Peyer's patch (tissue), 4 donors: ENCODE measurements at regions not wholly inside any gene's neighbourhood (a gene's known extent, or its start where the extent isn't known, plus 50 kb on each side); places are given as distances from the start of the nearest gene placed in this dataset.

ENCODE experiments used
- DNase-seq, 3 donors: peaks; one replicate each; pipeline ENCODE4 v3.0.0-alpha.2; 2017 to 2019
- H3K27ac ChIP-seq, 4 donors: fragments of 200-600 bp; sonication (generic); one replicate each; pipeline ENCODE4 v1.5.1; 2016 to 2019
- H3K27me3 ChIP-seq, 2 donors: fragments of 200-600 bp; sonication (generic); one replicate each; pipeline ENCODE4 v1.5.1; 2019
- H3K36me3 ChIP-seq, 3 donors: fragments of 200-600 bp; sonication (generic); one replicate each; pipeline ENCODE4 v1.5.1; 2016 to 2019
- H3K4me1 ChIP-seq, 4 donors: fragments of 200-600 bp; sonication (generic); one replicate each; pipeline ENCODE4 v1.5.1; 2016 to 2019
- H3K4me3 ChIP-seq, 4 donors: fragments of 200-600 bp; sonication (generic); 1 replicate in 3 of 4; 2 replicates in 1 of 4; pipeline ENCODE4 v1.5.1; 2016 to 2019; ENCODE audit warnings: mild to moderate bottlenecking in 1 of 4
- H3K9me3 ChIP-seq, 4 donors: fragments of 200-600 bp; sonication (generic); one replicate each; pipeline ENCODE4 v1.5.1; 2016 to 2019; ENCODE audit warnings: mild to moderate bottlenecking in 1 of 4
- POLR2A ChIP-seq, 2 donors: fragments of 450-650 bp; IDR thresholded peaks; one replicate each; pipeline ENCODE4 v1.5.1; 2017; ENCODE audit warnings: antibody characterized with exemption in 2 of 2, mild to moderate bottlenecking in 2 of 2, moderate library complexity in 2 of 2
- TF ChIP-seq, protein P1 (sequence below), 6 experiments: fragments of 450-650 bp in 4 of 6; fragments of 200-600 bp in 2 of 6; sonication (generic) in 1 of 6; IDR thresholded peaks; one replicate each; pipeline ENCODE4 v1.5.1; 2017 to 2019; ENCODE audit warnings: antibody characterized with exemption in 6 of 6, mild to moderate bottlenecking in 3 of 6, moderate library complexity in 1 of 6

DNA sequence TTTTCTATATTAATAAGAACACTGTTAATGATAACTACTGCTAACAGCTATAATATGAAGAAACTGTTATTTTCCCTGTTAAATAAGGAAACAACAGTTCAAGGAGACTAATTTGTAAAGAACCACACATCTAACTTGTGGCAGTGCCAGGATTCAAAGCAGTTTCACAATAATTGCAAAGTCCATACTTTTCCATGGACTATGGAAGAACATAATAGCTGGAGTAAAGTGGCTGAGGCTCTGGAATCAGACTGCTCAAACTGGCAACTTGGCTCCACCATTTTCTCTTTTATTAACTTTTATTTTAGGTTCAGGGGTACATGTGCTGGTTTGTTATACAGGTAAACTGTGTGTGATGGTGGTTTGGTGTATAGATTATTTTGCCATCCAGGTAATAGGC is 393.7 kb upstream of the CPEB2 start:
- Histone ChIP-seq H3K27me3 (no peaks in the 10 kb centered on the region), H3K36me3 (no peaks in the 10 kb centered on the region), H3K9me3 (no peaks in the 10 kb centered on the region), H3K4me3 (no peak overlapping the region), H3K4me1 (no peaks in the 10 kb centered on the region), H3K27ac (no peak overlapping the region)
- DNase-seq, result no peak
- TF ChIP-seq POLR2A (IDR thresholded peaks at IDR 0.05), result no peak

DNA sequence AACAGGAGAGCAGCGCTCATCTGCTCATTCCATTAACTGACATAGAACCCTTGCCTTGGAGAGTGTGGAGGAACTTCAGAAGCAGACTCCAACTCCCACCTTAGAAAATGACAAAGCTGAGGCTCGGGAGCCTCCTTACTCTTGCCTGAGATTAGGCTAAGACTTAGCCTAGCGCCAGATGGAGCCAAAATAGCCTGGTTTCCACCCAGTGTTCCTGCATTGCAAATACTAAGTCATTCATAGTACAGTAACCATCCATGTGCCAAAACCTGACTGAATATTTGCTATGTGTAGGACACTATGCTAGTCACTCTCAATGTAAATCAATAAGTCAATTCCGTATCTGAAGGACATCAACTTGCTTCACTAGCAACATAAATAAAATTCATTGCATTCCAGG is 387.4 kb upstream of the CPEB2 start:
- H3K27ac ChIP-seq, result no peak overlapping the region
- no peak for DNase-seq
- no peaks in the 10 kb centered on the region for H3K27me3 ChIP-seq
- no peak overlapping the region for H3K4me3 ChIP-seq
- H3K4me1 ChIP-seq, result no peaks in the 10 kb centered on the region
- TF ChIP-seq POLR2A (IDR thresholded peaks at IDR 0.05), result no peak
- TF ChIP-seq, protein P1, sequence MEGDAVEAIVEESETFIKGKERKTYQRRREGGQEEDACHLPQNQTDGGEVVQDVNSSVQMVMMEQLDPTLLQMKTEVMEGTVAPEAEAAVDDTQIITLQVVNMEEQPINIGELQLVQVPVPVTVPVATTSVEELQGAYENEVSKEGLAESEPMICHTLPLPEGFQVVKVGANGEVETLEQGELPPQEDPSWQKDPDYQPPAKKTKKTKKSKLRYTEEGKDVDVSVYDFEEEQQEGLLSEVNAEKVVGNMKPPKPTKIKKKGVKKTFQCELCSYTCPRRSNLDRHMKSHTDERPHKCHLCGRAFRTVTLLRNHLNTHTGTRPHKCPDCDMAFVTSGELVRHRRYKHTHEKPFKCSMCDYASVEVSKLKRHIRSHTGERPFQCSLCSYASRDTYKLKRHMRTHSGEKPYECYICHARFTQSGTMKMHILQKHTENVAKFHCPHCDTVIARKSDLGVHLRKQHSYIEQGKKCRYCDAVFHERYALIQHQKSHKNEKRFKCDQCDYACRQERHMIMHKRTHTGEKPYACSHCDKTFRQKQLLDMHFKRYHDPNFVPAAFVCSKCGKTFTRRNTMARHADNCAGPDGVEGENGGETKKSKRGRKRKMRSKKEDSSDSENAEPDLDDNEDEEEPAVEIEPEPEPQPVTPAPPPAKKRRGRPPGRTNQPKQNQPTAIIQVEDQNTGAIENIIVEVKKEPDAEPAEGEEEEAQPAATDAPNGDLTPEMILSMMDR (IDR thresholded peaks at IDR 0.05), result no peak
- no peaks in the 10 kb centered on the region for H3K36me3 ChIP-seq
- no peaks in the 10 kb centered on the region for H3K9me3 ChIP-seq

DNA sequence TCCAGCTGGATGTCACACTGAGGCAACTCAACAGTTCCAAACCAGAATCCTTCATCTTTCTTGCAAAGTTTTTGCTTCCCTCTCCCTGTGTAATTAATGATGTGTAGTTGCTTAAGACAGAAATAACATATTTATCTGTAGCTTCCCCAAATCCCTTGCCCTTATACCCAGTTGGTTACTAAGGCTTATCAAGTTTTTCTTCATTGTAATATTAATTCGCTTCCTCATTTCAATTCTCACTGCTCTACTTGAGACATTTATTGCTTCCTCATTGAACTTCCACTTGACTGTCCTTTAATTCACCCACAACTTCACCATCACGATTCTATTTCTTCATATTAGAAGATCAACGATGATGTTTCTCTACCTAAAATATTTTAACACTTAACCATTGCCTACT is 386.6 kb upstream of the CPEB2 start:
- no peak for TF ChIP-seq POLR2A (IDR thresholded peaks at IDR 0.05)
- TF ChIP-seq, protein P1 (IDR thresholded peaks at IDR 0.05), result no peak
- DNase-seq, result no peak
- no peak overlapping the region for H3K4me3 ChIP-seq
- H3K9me3 ChIP-seq, result no peaks in the 10 kb centered on the region
- H3K27ac ChIP-seq, result no peak overlapping the region
- no peaks in the 10 kb centered on the region for H3K36me3 ChIP-seq
- H3K27me3 ChIP-seq, result no peaks in the 10 kb centered on the region
- no peaks in the 10 kb centered on the region for H3K4me1 ChIP-seq

DNA sequence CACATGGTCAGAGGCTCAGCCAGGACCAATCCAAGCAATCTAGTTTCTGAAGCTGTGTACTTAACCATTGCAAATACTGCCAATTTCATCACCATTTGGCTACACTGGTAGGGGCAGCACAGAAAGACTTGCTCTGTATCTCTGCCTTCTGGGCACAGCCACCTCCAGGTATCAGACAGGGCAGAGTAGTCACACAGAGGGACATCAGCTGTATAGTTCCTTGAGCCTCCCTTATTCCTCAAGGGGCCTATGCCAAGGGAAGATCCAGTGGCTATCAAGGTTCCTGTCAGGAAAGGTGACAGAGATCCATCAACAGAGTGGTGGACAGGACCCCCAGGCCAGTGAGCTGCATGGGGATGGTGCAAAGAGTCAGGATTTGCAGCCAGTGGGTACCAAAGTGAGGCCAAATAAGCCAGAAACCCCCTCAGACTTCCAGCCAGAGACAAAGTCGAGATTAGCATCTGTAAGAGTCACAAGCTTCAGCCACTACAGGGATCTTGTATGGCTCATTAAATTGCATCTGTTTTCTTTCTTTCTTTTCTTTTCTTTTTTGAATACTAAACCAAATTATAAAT is 381.6 kb upstream of the CPEB2 start:
- no peaks in the 10 kb centered on the region for H3K36me3 ChIP-seq
- TF ChIP-seq, protein P1 (IDR thresholded peaks at IDR 0.05), result no peak
- TF ChIP-seq POLR2A (IDR thresholded peaks at IDR 0.05), result no peak
- no peaks in the 10 kb centered on the region for H3K9me3 ChIP-seq
- no peaks in the 10 kb centered on the region for H3K27me3 ChIP-seq
- no peak overlapping the region for H3K4me3 ChIP-seq
- H3K27ac ChIP-seq, result no peak overlapping the region
- H3K4me1 ChIP-seq, result no peaks in the 10 kb centered on the region
- DNase-seq, result no peak

DNA sequence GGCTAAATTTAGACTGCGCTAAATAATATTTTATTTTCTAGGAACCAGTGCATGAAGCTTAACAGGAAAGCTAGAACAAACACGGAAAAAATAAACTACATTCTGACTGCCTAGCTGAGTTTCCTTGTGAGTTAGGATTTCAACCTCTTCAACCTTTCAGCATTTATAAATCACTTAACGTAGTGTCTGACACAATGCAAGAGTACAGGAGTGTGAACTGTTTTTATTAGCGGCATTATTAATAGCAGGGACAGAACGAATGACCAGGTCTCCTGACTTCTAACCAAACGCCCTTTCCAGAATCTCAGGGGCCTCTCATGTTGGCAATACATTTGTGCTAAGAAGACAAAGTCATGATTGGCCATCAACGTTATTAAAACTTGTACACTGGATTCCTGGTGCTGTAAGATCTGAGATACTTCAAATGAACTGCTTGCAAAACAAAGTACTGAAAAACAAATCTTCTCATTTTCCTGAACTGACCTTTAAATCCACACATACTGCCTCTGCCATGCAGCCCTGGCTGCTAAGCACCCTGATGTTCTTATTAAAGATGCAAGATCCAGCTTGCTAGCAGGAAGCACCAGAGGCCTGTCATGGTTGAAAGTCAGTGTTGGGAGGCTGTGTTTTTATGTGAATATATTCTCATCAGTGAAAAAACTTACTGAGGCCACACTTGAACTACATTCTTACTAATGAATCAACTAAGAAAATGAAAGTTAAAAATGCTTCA is 380.4 kb upstream of the CPEB2 start:
- no peaks in the 10 kb centered on the region for H3K9me3 ChIP-seq
- H3K36me3 ChIP-seq, result no peaks in the 10 kb centered on the region
- TF ChIP-seq, protein P1 (IDR thresholded peaks at IDR 0.05), result no peak
- no peak for TF ChIP-seq POLR2A (IDR thresholded peaks at IDR 0.05)
- no peak for DNase-seq
- no peak overlapping the region for H3K27ac ChIP-seq
- no peak overlapping the region for H3K4me3 ChIP-seq
- H3K4me1 ChIP-seq, result no peaks in the 10 kb centered on the region
- H3K27me3 ChIP-seq, result no peaks in the 10 kb centered on the region

DNA sequence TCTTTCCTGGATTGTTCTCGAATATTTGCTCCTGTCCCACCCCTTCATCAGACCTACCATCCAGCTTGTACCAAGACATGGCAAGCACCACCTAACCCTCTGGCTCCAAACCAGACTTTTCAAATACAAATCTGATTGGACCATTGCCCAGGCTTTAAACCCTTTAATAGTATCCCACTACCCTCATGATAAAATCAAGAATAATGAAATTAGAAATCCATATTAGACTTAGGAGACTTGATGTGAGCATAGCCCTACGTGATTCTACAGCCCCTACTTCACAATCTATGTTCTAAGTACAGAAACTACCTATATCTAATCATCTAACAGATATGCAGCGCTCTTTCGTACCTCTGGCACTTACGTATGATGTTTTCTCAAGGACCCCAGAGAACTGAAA is 375.2 kb upstream of the CPEB2 start:
- H3K36me3 ChIP-seq, result no peaks in the 10 kb centered on the region
- no peaks in the 10 kb centered on the region for H3K4me1 ChIP-seq
- no peak for DNase-seq
- no peak overlapping the region for H3K27ac ChIP-seq
- no peak overlapping the region for H3K4me3 ChIP-seq
- TF ChIP-seq, protein P1 (IDR thresholded peaks at IDR 0.05), result no peak
- no peak for TF ChIP-seq POLR2A (IDR thresholded peaks at IDR 0.05)
- no peaks in the 10 kb centered on the region for H3K27me3 ChIP-seq
- no peaks in the 10 kb centered on the region for H3K9me3 ChIP-seq
